CD14-positive monocyte (primary cell): ENCODE measurements at regions not wholly inside any gene's neighbourhood (a gene's known extent, or its start where the extent isn't known, plus 50 kb on each side); places are given as distances from the start of the nearest gene placed in this dataset.

Source experiments
- DNase-seq, 3 donors: peaks; one replicate each; pipeline ENCODE4 v3.0.0-alpha.2; 2011 to 2022
- H2AFZ ChIP-seq: 2 replicates; pipeline ENCODE4 v1.6.0; 2012; ENCODE audit warnings: mild to moderate bottlenecking, low read depth, low read length, inconsistent platforms; ENCODE audit not compliant: insufficient read depth, poor library complexity, severe bottlenecking
- H3K27ac ChIP-seq, 2 donors: 1 replicate in 1 of 2; 2 replicates in 1 of 2; pipeline ENCODE4 v1.5.1; 2012 to 2013; ENCODE audit warnings: low read length in 2 of 2, control low read depth in 1 of 2, inconsistent platforms in 1 of 2, low read depth in 1 of 2, mild to moderate bottlenecking in 1 of 2
- H3K27me3 ChIP-seq, 2 donors: one replicate each; pipeline versions ENCODE4 v1.6.0 to v1.6.1; 2011 to 2013; ENCODE audit warnings: low read length in 2 of 2; ENCODE audit not compliant: control insufficient read depth in 2 of 2, insufficient read depth in 2 of 2
- H3K36me3 ChIP-seq, 2 donors: replicated peaks in 1 of 2; 1 replicate in 1 of 2; 2 replicates in 1 of 2; pipeline versions ENCODE4 v1.5.1 to v1.6.1; 2012 to 2013; ENCODE audit warnings: low read length in 2 of 2, control low read depth in 1 of 2, inconsistent platforms in 1 of 2, mild to moderate bottlenecking in 1 of 2; ENCODE audit not compliant: insufficient read depth in 2 of 2, control insufficient read depth in 1 of 2
- H3K4me1 ChIP-seq, 2 donors: 1 replicate in 1 of 2; 2 replicates in 1 of 2; pipeline versions ENCODE4 v1.5.1 to v1.6.1; 2012 to 2013; ENCODE audit warnings: low read length in 2 of 2, control low read depth in 1 of 2, inconsistent platforms in 1 of 2, mild to moderate bottlenecking in 1 of 2, moderate library complexity in 1 of 2; ENCODE audit not compliant: insufficient read depth in 2 of 2, control insufficient read depth in 1 of 2
- H3K4me2 ChIP-seq: replicated peaks from 2 replicates; pipeline ENCODE3; 2012; ENCODE audit warnings: low read length, moderate library complexity, mild to moderate bottlenecking; ENCODE audit not compliant: poor library complexity, severe bottlenecking; ENCODE audit errors: extremely low read depth
- H3K4me3 ChIP-seq, 3 experiments: fragments of 200-600 bp in 1 of 3; sonication (generic) in 1 of 3; replicated peaks in 1 of 3; 1 replicate in 2 of 3; 2 replicates in 1 of 3; pipeline ENCODE4 v1.5.1; 2011 to 2013; ENCODE audit warnings: low read length in 3 of 3, mild to moderate bottlenecking in 3 of 3, control low read depth in 2 of 3, low read depth in 2 of 3, inconsistent platforms in 1 of 3, moderate library complexity in 1 of 3
- H3K79me2 ChIP-seq: 2 replicates; pipeline ENCODE4 v1.6.0; 2012; ENCODE audit warnings: mild to moderate bottlenecking, control low read depth, inconsistent platforms, low read length, moderate library complexity; ENCODE audit not compliant: insufficient read depth
- H3K9ac ChIP-seq: 2 replicates; pipeline ENCODE4 v1.6.0; 2017; ENCODE audit warnings: low read length, mild to moderate bottlenecking; ENCODE audit not compliant: insufficient read depth, poor library complexity, severe bottlenecking
- H3K9me3 ChIP-seq, 2 donors: replicated peaks in 1 of 2; 1 replicate in 1 of 2; 2 replicates in 1 of 2; pipeline versions ENCODE4 v1.5.1 to v1.6.1; 2012 to 2013; ENCODE audit warnings: low read length in 2 of 2, control low read depth in 1 of 2; ENCODE audit not compliant: control insufficient read depth in 1 of 2, insufficient read depth in 1 of 2
- H4K20me1 ChIP-seq: 2 replicates; pipeline ENCODE4 v1.6.0; 2012; ENCODE audit warnings: mild to moderate bottlenecking, low read length, control low read depth, moderate library complexity; ENCODE audit not compliant: insufficient read depth
- H3K27ac Mint-ChIP-seq, 7 donors: one replicate each; pipeline ENCODE4 v1.8.0; 2020; ENCODE audit warnings: mild to moderate bottlenecking in 7 of 7, mixed read lengths in 7 of 7, moderate library complexity in 6 of 7, inconsistent platforms in 2 of 7
- H3K27me3 Mint-ChIP-seq, 3 donors: one replicate each; pipeline ENCODE4 v1.8.0; 2021 to 2022; ENCODE audit warnings: low read depth in 3 of 3, mild to moderate bottlenecking in 3 of 3, mixed read lengths in 3 of 3, moderate library complexity in 3 of 3, inconsistent platforms in 1 of 3
- H3K36me3 Mint-ChIP-seq, 2 donors: one replicate each; pipeline ENCODE4 v1.8.0; 2020; ENCODE audit warnings: mixed read lengths in 2 of 2, inconsistent platforms in 1 of 2, mild to moderate bottlenecking in 1 of 2
- H3K4me1 Mint-ChIP-seq: one replicate; pipeline ENCODE4 v1.8.0; 2020; ENCODE audit warnings: mild to moderate bottlenecking, mixed read lengths
- H3K4me3 Mint-ChIP-seq, 2 donors: one replicate each; pipeline ENCODE4 v1.8.0; 2020; ENCODE audit warnings: mild to moderate bottlenecking in 2 of 2, mixed read lengths in 2 of 2, moderate library complexity in 1 of 2
- H3K9me3 Mint-ChIP-seq, 7 donors: one replicate each; pipeline ENCODE4 v1.8.0; 2020 to 2022; ENCODE audit warnings: mixed read lengths in 7 of 7, mild to moderate bottlenecking in 6 of 7, moderate library complexity in 6 of 7, inconsistent platforms in 2 of 7
- WGBS: methylation state at CpG from one replicate; pipeline ENCODE4 v1.1.5; 2013; ENCODE audit warnings: missing lambda C conversion rate; ENCODE audit not compliant: insufficient coverage; 5-methylcytosine and 5-hydroxymethylcytosine counted together
- intact Hi-C, 2 donors: fragments of 100-400 bp; cut with micrococcal nuclease; formaldehyde crosslinking; loops; one replicate each; pipeline versions ENCODE4 v1.15.0 to v1.15.1; 2023
- TF ChIP-seq, protein P1 (sequence below): fragments of 200-600 bp; IDR thresholded peaks from one replicate; pipeline ENCODE4 v1.8.0; 2022; ENCODE audit warnings: antibody characterized with exemption, mild to moderate bottlenecking

DNA sequence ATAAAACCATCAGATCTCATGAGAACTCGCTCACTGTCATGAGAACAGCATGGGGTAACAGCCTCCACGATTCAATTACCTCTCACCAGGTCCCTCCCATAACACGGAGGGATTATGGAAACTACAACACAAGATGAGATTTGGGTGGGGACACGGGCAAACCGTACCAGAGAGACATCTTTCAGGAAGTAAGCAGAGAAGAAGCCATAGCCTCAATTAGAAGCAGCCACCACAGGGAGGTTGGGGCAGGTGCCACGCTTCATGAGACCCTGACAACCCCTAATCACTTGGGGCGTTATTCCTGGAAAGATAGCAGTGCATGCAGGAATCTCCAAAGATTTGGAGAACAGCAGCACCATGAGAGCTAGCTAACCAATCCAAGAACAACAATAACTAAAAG, 52.9 kb upstream of the SIRPG start:
- H3K4me1 ChIP-seq = peaks cover 13 to 18% of the 10 kb centered on the region in 2 donors
- no peak overlapping the region for H3K9ac ChIP-seq
- no peak for DNase-seq
- Mint-ChIP-seq H3K4me3 (no peak overlapping the region), H3K27me3 (peaks cover 4 to 14% (median 6%) of the 10 kb centered on the region in 3 donors), H3K9me3 (peaks cover 10 to 27% (median 17%) of the 10 kb centered on the region in 7 donors), H3K27ac (no peak overlapping the region), H3K36me3 (no peaks in the 10 kb centered on the region), H3K4me1 (peaks cover 28% of the 10 kb centered on the region)
- intact Hi-C loops = no loop called here
- H3K4me3 ChIP-seq = no peak overlapping the region
- no peaks in the 10 kb centered on the region for H3K79me2 ChIP-seq
- peaks cover 0 to 15% of the 10 kb centered on the region in 2 donors for H3K9me3 ChIP-seq
- no CpG with 5 or more reads among the region's 7 CpGs for WGBS
- no peak overlapping the region for H3K4me2 ChIP-seq
- no peak overlapping the region for H2AFZ ChIP-seq
- H3K27me3 ChIP-seq = peaks cover 0 to 5% of the 10 kb centered on the region in 2 donors
- H3K36me3 ChIP-seq = no peaks in the 10 kb centered on the region
- TF ChIP-seq, protein P1, sequence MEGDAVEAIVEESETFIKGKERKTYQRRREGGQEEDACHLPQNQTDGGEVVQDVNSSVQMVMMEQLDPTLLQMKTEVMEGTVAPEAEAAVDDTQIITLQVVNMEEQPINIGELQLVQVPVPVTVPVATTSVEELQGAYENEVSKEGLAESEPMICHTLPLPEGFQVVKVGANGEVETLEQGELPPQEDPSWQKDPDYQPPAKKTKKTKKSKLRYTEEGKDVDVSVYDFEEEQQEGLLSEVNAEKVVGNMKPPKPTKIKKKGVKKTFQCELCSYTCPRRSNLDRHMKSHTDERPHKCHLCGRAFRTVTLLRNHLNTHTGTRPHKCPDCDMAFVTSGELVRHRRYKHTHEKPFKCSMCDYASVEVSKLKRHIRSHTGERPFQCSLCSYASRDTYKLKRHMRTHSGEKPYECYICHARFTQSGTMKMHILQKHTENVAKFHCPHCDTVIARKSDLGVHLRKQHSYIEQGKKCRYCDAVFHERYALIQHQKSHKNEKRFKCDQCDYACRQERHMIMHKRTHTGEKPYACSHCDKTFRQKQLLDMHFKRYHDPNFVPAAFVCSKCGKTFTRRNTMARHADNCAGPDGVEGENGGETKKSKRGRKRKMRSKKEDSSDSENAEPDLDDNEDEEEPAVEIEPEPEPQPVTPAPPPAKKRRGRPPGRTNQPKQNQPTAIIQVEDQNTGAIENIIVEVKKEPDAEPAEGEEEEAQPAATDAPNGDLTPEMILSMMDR = no peak
- H3K27ac ChIP-seq = no peak overlapping the region
- no peaks in the 10 kb centered on the region for H4K20me1 ChIP-seq

DNA sequence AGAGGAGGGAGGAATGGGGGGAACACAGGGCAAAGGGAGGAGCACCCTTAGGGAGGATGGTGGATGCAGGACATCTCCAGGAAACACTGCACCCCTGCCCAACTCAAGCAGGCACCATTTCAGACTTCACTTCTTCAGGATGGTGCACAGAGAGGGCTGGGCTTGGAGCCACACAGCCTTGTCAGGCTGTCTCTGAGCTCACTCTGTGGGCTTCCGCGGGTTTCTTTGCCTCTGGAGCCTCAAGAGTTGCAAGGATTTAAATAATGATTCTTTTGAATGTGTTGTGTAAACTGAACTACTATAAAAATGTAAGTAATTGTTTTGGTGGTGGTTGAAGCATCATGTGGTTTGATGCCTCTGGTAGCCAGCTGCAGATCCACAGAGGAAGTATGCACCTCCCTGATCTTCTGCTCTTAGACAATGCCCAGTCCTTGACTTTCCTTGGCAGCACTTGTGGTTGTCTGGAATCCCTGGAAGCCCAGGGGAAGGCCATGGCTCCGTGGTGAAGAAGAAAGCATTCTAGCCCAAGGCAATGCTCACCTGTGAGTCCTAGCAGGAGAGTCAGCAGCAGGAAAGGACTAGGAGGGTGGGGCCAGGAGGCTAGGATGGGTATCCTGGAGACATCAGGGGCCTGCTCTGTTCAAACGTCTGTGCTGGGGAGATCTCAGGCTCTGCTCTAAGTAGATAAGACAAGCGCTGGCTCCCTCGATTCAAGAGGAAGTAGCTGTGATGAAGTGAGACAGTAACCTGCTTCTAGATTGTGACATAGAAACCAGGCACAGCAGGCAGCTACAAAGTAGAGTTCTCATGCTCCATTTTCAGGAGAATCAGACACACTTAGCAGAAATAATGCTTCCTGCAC, 50.2 kb upstream of the SIRPG start:
- H3K27me3 Mint-ChIP-seq = peaks cover 0 to 7% (median 4%) of the 10 kb centered on the region in 3 donors
- peak overlapping the region; percentile 25 for H2AFZ ChIP-seq
- H4K20me1 ChIP-seq = no peaks in the 10 kb centered on the region
- DNase-seq = peak; percentile 41 to 50 (median 44)
- H3K4me1 Mint-ChIP-seq = peaks cover 34% of the 10 kb centered on the region
- intact Hi-C loops = no loop called here
- peak overlapping the region in 1 of 3 experiments; percentile 27 for H3K4me3 ChIP-seq
- H3K9ac ChIP-seq = no peak overlapping the region
- H3K27ac ChIP-seq = no peak overlapping the region
- peak overlapping the region in 6 of 7 donors; percentile 0 to 77 (median 16) for H3K27ac Mint-ChIP-seq
- TF ChIP-seq, protein P1 = no peak
- no peaks in the 10 kb centered on the region for H3K36me3 Mint-ChIP-seq
- H3K9me3 ChIP-seq = peaks cover 0 to 15% of the 10 kb centered on the region in 2 donors
- peaks cover 16 to 27% of the 10 kb centered on the region in 2 donors for H3K4me1 ChIP-seq
- peak overlapping the region in 1 of 2 donors; percentile 76 for H3K4me3 Mint-ChIP-seq
- H3K4me2 ChIP-seq = peak overlapping the region; percentile 23
- WGBS = 53% methylated on average over 5 of the region's 6 CpGs
- peaks cover 6 to 17% (median 12%) of the 10 kb centered on the region in 7 donors for H3K9me3 Mint-ChIP-seq
- no peaks in the 10 kb centered on the region for H3K27me3 ChIP-seq
- H3K79me2 ChIP-seq = no peaks in the 10 kb centered on the region
- H3K36me3 ChIP-seq = no peaks in the 10 kb centered on the region
